SHP77 treated with DMSO at 0.1 percent for 48 hours (cell line): ENCODE measurements at regions not wholly inside any gene's neighbourhood (a gene's known extent, or its start where the extent isn't known, plus 50 kb on each side); places are given as distances from the start of the nearest gene placed in this dataset.

Source experiments
- DNase-seq: peaks from one replicate; lab custom pipeline; 2025; lab: John Stamatoyannopoulos, UW

DNA sequence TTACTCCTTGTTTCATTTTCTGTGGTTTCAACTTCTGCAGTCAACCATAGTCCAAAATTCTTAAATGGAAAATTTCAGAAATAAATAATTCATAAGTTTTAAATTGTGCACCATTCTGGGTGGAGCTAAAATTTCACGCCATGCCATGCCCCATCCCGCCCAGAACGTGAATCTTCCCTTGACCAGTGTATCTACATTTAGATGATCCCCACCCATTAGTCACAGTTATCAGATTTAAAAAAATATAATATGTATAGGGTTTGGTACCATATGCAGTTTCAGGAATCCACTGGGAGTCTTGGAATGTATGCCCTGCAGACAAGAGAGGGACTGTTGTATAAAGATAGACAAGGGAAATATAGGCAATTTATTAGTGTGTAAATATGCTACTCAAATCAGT lies 759.7 kb upstream of the ZNF608 start:
- DNase-seq, result no peak

DNA sequence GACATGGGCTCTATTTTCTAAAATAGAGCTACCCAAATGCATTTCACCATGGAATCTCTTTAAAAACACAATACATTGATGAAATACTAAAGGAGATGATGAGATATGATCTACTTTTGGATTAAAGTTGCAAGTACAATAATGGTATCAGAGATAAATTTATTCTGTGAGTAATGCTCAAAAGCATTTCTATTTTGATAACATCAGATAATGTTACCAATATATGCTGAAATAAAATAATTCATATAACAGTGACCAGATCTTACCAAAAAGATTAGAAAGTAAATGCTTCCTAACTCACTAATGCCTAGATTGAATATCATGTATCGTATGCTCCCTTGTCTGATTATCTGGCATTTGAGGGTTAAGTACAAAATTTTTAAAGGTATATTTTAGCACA lies 761.8 kb upstream of the ZNF608 start:
- DNase-seq, result no peak

DNA sequence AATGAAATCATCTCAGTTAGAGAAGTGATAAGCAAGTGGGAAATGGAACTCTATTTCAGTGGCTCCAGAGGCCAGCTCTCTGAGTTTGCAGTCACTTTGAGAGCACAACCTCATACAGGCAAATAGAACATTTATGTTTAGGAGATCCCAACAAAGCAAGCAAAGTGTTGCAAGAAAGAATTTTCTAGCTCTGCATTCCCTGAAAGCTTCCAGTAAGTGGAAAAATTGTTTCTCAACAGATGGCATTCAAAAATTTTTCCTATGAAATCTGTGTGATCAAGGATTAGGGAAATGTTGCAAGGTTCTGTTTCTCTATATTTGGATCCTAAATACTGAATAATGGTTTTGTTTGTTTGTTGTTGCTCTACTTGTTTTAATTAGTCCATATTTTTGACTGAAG lies 764.2 kb upstream of the ZNF608 start:
- DNase-seq, result no peak

DNA sequence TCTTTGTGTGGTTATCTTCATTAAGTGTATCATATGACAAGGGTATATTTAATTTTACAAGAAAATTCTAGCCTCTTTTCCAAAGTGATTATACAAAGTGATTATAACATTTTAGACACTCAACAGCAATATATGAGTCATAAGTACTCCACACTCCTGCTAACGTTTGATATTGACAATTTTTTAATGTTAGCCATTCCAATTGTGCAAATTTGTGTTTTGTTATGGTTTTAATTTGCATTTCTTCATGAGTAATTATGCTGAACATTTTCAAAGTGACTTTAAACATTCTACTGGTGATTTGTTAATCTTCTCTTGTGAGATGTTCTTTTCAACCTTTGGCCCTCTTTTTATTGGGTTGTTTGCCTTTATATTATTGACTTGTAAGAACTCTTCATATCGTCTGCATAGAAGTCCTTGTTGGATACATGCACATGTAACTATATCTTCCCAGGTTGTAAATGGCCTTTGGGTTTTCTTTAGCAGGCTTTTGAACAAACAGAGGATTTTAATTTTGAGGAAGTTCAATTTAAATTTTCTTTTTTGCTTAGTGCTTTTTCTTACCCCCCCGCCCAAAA lies 771.6 kb upstream of the ZNF608 start:
- no peak for DNase-seq

DNA sequence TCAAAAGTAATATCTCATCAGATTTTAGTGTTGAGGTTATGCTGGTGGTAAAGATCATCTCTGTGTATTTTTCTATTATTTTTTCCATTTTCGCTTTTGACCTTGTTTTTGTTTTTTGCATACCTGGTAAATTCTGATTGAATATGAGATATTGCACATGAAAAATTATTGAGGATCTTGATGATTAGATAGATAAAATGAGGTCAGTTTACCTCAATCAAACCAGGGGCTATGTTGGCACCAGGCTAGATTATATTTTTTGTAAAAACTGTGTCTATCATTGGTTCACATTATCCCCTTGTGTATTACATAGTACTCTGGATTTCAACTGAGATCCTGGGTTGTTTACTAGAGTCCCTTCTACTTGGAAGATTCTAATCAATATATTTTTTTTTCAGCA lies 774.9 kb upstream of the ZNF608 start:
- DNase-seq, result no peak

DNA sequence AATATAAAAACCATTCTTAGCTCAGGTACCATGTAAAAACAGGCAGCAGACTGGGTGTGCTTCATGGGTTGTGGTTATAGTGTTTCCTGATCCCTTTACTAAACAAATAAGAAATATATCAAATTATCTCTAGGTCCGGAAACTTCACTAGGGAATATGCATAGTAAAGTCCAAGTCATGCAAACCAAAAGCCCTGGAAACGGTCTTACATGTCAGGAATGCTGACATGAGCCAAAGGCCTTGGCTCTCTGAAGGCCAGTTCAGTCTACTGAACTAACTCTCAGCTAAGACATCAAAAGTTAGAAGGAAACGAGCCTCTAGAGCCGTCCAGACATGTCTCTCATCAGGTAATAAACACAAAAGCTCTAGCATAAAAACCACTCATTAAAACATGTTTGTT lies 778.9 kb upstream of the ZNF608 start:
- no peak for DNase-seq

DNA sequence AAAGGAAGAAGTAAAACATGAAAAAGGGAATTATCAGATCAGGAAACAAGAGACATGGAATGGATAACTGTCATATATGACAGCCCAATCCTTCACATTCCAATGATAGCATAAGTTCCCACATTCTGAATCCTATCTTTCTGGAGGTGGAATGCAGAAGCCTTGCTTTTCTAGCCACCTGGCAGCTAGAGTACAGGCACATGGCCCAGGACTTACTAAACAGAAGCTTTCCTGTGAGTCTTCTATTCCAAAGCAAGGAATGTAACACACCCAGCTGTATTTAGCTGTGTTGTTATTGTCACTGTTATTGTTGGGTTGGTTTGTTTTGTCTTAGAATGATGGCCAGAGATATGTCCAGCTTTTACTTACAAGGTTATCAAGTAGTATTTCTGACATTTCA lies 780.5 kb upstream of the ZNF608 start:
- DNase-seq, result no peak

DNA sequence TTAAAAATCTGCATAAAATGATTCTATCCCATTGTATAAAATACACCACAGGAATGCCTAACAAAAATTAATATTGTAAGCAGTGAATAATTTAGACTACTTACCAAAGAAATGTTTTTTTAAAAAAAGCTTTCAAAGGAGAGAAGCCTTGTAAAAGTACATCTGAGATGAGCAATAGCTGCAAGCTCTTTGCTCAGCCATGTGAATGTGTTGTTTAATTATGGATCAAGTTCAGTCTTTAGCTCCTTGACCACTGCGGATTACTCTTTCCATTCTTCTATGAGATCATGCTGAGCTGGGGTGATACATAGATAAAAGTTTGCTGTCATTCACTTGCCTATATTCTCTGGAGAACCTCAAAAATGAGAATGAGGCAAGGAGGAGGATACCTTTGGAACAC lies 782.4 kb upstream of the ZNF608 start:
- no peak for DNase-seq

DNA sequence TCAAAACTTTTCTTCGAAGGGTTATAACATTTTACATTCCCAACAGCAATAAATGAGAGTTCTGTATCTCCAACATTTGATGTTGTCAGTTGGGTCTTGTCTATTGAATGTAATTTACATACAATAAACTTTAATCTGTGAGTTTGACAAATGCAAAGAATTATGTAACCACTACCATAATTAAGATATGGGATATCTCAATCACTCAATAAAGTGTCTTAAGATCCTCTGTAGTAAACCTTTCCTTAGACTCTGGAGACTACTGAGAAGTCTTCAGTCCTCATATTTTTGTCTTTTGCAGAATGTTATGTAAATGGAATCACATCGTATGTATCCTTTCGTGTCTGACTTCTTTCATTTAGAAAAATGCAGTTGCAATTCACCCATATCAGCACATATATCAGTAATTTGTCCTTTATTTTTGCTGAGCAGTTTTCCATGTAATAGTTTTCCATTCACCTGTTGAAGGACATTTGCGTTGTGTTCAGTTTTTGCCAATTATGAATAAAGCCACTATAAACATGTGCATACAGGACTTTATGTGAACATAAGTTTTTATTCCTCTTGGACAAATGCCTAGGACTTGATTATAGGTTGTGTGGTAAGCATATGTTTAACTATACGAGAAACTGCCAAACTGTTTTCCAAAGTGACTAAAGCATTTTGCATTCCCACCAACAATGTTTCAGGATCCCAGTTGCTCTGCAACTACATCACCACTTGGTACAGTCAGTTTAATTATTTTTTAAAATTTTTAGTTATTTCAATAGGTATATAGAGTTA lies 784.6 kb upstream of the ZNF608 start:
- DNase-seq, result no peak

DNA sequence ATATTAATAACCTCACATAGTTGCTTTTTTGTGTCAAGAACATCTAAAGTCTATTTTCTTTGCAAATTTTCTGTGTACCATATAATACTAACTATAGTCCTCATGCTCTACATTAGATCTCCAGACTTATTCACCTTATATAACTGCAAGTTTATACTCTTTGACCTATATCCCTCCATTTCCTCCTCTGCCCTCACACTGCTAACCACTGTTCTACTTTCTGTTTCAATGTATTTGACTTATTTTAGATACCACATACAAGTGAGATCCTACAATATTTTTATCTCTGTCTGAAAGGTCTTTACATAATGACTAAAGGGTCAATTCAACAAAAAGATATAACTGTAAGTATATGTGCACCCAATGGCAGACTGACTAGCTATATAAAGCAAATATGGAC lies 789.7 kb upstream of the ZNF608 start:
- DNase-seq, result no peak

DNA sequence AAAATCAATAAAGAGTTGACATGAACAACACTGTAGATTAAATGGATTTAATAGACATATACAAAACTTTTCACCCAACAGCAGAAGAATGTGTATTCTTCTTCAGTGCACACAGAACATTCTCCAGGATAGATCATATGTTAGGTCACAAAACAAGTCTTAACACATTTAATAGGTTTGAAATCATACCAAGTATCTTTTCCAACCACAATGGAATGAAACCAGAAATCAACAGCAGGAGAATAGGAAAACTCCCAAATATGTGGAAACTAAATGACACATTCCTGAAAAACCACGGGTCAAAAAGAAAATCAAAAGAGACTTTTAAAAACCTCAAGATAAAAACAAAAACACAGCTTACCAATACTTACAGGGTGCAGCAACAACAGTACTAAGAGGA lies 790.1 kb upstream of the ZNF608 start:
- DNase-seq, result no peak

DNA sequence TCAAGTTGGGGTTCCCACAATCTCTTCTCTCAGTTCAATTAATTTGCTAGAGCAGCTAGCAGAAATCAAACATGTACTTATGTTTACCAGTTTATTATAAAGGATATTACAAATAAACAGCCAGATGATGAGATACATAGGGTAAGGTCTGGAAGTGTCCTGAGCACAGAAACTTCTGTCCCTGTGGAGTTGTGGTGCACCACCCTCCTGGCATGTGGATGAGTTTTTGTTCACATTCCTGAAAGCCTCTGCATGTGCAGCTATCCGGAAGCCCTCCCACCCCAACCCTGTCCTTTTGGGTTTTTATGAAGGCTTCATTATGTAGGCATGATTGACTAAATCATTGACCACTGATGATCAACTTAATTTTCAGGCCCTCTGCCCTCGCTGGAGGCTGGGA lies 791.2 kb upstream of the ZNF608 start:
- no peak for DNase-seq

DNA sequence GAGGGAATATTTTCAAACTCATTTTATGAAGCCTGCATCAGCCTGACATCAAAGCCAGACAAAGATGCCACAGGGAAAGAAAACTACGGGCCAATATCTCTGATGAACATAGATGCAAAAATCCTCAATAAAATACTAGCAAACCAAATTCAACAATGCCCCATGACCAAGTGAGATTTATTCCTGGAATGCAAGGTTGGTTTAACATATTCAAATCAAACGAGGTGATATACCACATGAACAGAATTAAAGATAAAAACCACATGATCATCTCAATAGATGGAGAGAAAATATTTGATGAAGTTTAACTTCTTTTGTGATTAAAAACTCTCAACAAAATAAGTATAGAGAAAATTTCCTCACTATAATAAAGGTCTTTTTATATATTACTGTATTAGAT lies 792.0 kb upstream of the ZNF608 start:
- DNase-seq, result no peak

DNA sequence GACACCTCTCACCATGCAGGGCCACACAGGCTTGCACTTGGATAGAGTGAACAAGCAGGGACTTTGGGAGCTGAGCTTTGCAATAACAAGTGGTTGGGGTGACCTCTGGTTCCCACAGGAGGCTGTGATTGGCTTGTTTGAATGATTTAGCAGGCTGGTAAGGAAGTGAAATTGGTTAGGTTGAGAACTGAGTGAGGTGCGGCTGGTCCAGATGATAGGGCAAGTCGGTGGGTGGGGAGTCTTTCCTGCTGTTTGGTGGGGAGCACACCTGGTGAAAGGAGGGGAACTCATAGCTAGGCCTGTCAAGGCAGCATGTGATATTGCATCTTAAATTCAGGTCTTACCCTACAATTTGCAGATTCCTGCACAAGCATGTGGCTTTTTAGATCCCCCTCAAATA lies 794.6 kb upstream of the ZNF608 start:
- no peak for DNase-seq

DNA sequence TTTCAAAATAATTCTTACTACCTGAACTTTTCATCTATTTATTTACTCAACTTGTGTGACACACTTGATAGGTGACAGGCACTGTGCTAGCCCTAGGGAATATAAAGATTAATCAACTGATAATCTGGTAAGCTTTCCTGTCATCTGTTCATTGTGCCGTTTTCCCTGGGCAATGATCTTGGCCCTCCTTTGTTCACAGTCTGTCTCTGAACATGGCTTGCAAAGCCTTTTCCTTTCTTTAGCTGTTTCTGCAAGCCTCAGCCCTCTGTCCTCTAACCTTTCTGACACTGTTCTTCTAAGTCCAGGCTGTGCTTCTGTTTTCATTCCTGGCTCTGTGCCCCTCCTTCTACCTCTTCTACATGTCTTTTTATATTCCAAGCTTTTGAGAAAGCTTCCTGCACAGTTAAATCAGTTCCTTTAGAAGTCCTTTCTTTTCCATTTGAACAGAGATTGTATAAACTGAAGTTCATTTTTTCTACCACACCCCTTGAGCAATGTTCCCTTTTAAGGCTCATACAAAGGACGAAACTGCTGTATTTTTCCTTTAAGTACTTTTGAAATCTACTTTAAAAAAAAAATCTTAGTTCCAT lies 803.0 kb upstream of the ZNF608 start:
- no peak for DNase-seq

DNA sequence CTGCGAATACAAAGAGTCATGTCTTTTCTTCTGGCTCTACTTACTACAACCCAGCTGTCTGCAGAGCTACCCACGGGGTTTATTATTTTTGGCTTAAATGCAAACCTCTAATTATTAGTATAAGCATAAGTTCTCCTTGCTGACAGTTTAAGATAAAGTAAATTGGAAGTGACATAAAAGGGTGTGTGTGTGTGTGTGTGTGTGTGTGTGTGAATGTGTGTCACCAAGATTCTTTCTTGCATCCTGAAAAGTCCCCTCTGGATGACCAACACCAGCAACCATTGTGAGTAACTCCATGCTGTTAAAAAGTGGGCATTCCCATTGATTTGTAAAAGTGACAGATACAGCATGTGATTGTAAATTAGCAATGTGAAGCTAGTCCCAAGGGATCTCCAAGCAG lies 803.8 kb upstream of the ZNF608 start:
- no peak for DNase-seq

DNA sequence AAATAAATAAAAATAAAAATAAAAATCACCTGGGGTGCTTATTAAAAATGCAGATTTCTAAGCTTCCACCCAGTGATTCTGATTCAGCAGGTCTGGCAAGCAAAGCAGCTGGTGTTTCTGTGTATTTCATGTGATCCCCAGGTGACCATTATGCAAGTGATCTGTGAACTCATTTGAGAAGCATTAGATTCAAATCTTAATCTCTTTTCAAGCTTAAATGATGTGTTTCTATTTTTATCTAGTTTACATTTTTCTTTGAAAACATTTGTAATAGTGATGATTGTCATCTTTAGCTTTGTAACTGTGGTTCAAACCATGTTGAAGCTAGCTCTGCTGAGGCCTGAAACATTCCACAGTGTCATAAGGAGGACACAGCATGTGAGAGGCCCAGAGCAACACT lies 804.8 kb upstream of the ZNF608 start:
- no peak for DNase-seq

DNA sequence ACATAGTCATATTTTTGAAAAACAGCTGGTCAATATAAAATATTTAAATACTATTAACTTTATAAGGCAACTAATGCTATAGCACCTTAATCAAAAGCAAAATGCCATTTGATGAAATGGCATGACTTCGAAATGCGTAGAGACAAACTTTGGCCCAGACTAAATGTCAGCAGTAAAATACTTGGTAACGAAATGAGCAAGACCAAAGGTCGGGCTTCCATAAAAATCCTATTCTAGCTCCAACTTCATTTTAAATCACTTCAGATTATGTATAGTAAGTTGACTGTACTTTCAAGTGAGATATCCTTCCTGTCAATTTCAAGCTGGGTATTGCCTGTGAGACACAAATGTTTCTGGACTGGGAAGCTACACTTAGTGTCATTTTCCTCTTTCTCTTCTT lies 805.4 kb upstream of the ZNF608 start:
- no peak for DNase-seq

DNA sequence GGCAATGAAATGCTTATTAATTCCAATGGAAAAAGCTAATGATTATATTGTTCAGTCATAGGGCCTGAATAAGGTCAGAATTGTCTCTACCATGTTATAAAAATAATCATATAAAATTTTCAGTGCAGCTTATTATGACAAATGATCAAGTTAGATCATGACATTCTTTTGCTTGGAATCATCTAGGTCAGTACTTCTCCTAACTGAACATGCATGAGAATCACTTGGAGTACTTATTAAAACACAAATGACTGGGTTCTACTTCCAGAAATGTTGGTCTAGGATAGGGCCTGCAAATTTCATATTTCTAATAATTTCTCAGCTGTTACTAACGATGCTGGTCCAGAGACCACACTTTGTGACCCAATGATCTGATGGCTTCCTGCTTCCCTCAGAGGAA lies 806.0 kb upstream of the ZNF608 start:
- DNase-seq, result no peak

DNA sequence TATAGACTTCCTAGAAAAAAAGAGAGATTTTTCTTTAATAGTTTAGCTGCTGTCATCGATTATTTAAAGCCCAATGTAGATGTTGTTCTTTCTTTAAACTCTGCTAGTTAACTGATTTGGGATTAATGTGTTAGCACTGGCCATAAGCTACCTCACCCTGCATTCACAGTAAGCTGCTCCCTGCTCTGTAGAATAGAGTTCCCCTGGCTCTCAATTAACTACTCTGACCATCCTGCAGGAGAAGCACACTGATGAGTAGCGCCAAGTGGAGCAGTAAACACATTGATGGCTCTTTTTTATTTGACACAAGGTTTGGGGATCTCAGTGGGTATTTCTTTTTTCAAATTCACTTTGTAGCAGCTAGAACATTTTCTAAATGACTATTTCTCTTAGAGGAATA lies 807.9 kb upstream of the ZNF608 start:
- no peak for DNase-seq

DNA sequence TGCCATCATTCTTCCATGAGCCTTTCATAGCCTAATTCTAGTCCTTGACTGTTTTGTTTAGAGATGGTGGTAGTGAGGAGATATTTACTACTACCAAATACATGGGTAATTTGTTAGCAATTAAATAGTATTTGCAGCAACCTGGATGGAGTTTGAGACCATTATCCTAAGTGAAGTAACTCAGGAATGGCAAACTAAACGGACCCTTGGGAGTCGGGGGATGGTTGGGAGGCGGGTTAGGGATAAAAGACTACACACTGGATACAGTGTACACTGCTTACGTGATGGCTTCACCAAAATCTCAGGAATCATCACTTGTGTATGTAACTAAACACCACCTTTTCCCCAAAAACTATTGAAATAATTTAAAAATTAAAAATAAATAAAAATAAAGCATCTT lies 809.2 kb upstream of the ZNF608 start:
- no peak for DNase-seq

DNA sequence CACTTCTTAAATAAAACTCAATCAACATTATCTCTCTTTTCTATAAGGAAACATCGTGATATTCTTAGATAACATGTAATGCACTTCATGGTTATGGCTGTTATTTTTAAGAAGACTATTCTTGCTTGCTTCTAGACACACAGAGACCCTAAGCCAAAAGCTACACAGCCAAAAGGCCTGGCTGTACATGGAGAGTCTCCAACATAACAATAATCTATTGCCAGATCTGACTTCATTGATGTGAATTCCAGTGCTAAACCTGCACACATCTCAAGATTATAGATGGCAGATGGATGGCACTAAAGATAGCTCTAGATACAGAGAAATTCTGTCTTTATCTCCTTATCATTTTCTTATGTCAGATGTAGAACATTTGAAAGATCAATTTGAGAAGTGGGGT lies 811.6 kb upstream of the ZNF608 start:
- DNase-seq, result no peak

DNA sequence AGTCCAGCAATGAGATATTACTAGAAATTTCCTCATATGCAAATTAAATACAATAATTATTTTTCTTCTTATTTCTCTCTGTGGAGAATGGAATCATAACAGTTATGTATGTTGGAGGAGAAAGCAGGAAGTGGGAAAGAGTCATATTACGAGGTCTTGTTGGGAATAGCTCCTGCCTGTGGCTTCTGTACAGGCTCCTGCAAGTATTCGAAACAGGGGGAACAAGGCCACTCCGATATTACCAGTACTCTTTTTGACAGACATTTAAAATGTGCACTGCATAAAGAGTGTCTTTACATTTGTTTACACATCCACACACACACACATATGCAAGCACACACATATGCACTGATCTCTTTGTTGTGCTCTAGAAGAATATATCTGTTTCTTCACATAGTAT lies 812.0 kb upstream of the ZNF608 start:
- DNase-seq, result no peak

DNA sequence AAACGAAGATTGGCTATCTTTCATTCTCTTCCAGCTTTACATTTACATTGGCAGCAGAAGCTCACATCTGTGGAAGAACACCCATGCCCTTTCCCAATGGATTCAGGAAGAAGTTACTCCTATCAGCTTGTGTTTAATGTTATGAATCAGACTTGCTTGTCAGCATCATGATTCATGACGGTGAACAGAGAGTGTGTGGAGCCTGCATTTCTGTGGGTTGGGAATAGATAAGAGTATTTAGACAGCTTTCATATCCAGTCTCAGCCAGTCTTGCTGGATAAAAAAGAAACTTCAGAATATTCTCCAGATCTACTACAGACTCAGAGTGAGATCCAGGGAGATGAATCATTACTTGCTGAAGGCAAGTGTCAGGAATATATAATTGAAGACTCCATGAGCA lies 812.9 kb upstream of the ZNF608 start:
- no peak for DNase-seq
